ENCODE measurements at regions not wholly inside any gene's neighbourhood (a gene's known extent, or its start where the extent isn't known, plus 50 kb on each side); places are given as distances from the start of the nearest gene placed in this dataset.

DNA sequence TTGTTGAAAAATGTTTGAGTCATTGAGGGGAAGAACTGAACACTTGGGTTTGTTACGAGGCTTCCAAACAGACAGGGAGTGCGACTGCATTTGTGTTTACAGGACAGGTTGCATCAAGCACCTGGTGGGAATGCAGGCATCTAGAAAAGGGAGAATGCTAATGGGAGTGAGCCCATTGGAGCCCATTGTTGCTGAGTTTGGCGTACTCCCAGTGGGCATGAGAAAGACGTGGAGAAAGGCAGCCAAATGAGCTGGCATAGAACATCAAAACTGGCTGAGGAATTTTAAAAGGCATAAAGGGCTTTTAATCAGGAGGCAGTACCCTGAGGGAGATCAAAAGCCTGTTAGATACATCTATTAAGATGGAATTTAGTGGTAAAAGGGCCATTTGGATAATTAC, 171.6 kb upstream of the NPSR1 start:
- no peak for DNase-seq (ENCODE audit: low read depth)
- no peak overlapping the region for H3K4me3 ChIP-seq (ENCODE audit: low read length)
- no peak for TF ChIP-seq CTCF (conservative IDR thresholded peaks at IDR 0.05; ENCODE audit: low read depth, low read length)

- peak; percentile 32 for DNase-seq (ENCODE audit: low read depth)
- TF ChIP-seq CTCF (conservative IDR thresholded peaks at IDR 0.05; ENCODE audit: low read depth, low read length) = no peak
- no peak overlapping the region for H3K4me3 ChIP-seq (ENCODE audit: low read length)
These were observed 170.5 kb upstream of the NPSR1 start for GRCh38 chr7:34487391-34488115.

GRCh38 chr7:34488766-34489165, 169.3 kb upstream of the NPSR1 start:
- TF ChIP-seq CTCF (conservative IDR thresholded peaks at IDR 0.05; ENCODE audit: low read depth, low read length) = no peak
- H3K4me3 ChIP-seq (ENCODE audit: low read length) = no peak overlapping the region
- no peak for DNase-seq (ENCODE audit: low read depth)

DNA sequence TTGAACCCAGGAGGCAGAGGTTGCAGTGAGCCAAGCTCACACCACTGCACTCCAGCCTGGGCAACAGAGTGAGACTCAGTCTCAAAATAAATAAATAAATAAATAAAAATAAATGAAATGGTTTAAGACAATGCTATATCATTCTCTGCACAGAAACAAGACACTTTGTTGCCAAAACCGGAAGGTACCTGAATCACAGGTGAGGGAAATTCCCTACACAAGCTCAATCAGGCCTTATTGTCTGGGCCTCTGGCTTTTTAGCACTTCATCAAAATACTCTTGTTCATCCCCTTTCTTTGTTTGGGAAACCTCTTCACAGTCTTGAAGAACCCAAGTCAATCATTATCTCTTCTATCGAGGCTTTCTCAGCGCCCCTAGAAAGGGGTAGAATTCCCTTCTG, 166.1 kb upstream of the NPSR1 start:
- H3K4me3 ChIP-seq (ENCODE audit: low read length) = no peak overlapping the region
- no peak for TF ChIP-seq CTCF (conservative IDR thresholded peaks at IDR 0.05; ENCODE audit: low read depth, low read length)
- no peak for DNase-seq (ENCODE audit: low read depth)

DNA sequence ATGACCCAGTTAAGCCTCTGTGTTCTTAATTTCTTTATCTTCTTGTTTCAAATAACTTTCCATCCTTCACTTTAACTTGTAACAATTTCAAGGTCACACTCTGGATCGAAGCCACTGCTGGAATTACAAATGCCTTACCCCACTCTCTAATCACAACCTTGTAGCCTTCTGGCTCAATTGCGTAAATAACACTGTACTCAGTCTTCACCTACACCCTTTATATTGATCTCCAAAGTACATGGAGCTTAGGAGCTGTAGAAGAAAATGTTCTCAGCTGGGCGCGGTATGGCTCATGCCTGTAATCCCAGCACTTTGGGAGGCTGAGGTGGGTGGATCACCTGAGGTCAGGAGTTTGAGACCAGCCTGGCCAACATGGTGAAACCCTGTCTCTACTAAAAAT, 164.3 kb upstream of the NPSR1 start:
- no peak for DNase-seq (ENCODE audit: low read depth)
- TF ChIP-seq CTCF (conservative IDR thresholded peaks at IDR 0.05; ENCODE audit: low read depth, low read length) = no peak
- H3K4me3 ChIP-seq (ENCODE audit: low read length) = no peak overlapping the region

DNA sequence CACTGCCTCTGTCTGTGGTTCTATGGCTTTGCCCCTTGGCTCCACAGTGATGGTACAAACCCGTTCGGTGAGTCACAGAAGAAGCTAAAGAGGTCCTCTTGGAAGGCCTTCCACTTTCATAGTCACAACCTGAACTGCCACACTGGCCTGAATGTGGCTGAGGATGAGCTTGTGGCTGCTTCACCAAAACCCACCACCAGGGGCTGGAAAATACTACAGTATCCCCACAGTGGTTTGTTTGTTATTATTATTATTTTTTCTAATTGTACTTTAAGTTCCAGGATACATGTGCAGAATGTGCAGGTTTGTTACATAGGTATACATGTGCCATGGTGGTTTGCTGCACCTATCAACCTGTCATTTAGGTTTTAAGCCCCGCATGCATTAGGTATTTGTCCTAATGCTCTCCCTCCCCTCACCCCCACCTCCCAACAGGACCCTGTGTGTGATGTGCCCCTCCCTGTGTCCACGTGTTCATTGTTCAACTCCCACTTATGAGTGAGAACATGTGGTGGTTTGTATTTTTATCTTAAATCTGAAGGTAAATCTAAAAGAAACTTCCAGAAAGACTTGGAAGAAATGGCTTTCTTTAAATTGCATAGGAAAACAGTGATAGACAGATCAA, 160.8 kb upstream of the NPSR1 start:
- DNase-seq (ENCODE audit: low read depth) = no peak
- TF ChIP-seq CTCF (conservative IDR thresholded peaks at IDR 0.05; ENCODE audit: low read depth, low read length) = peak; percentile 44
- H3K4me3 ChIP-seq (ENCODE audit: low read length) = no peak overlapping the region

- no peak overlapping the region for H3K4me3 ChIP-seq (ENCODE audit: low read length)
- DNase-seq (ENCODE audit: low read depth) = peak; percentile 20
- TF ChIP-seq CTCF (conservative IDR thresholded peaks at IDR 0.05; ENCODE audit: low read depth, low read length) = no peak
These were observed 156.9 kb upstream of the NPSR1 start for GRCh38 chr7:34501156-34501555.

Data from retinal pigment epithelial cell (primary cell).